Amniotic epithelial cell (primary cell): ENCODE measurements at regions not wholly inside any gene's neighbourhood (a gene's known extent, or its start where the extent isn't known, plus 50 kb on each side); places are given as distances from the start of the nearest gene placed in this dataset.

Source experiments
- DNase-seq: peaks from one replicate; pipeline ENCODE4 v3.0.0-alpha.2; 2010; ENCODE audit warnings: low read depth

DNA sequence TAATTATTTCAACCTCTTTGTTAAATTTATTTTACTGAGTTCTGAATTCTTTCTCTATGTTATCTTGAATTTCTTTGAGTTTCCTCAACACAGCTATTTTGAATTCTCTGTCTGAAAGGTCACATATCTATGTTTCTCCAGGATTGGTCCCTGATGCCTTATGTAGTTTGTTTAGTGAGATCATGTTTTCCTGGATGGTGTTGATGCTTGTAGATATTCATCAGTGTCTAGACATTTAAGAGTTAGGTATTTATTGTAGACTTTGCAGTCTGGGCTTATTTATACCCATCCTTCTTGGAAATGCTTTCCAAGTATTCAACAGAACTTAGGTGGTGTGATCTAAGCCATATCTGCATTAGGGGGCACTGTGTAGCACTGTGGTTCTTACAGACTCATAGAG is 70.2 kb upstream of the SLC27A6 start:
- DNase-seq: no peak

GRCh38 chr5:128896675-128897074 is 68.6 kb upstream of the SLC27A6 start:
- DNase-seq: no peak

DNA sequence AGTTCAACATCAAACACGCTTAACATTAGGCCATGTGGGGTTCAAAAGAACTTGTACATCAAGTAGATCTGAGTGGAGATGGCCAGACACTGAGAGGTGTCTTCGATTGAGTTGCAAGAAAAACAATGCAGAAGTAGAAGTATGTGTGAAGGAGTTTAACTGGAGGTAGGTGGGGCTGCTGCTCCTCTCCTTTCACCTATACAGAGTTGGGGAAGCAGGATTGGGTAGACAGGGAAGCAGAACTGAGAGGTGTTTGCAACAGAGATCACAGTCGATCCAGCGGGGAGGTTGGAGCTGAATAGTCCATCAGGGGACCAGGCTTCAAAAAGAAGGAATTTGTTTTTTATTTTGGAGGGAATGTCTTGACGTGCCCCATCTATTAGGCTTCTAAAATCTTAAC is 61.7 kb upstream of the SLC27A6 start:
- no peak for DNase-seq

GRCh38 chr5:128904805-128905567 is 60.3 kb upstream of the SLC27A6 start:
- peak; percentile 41 for DNase-seq

DNA sequence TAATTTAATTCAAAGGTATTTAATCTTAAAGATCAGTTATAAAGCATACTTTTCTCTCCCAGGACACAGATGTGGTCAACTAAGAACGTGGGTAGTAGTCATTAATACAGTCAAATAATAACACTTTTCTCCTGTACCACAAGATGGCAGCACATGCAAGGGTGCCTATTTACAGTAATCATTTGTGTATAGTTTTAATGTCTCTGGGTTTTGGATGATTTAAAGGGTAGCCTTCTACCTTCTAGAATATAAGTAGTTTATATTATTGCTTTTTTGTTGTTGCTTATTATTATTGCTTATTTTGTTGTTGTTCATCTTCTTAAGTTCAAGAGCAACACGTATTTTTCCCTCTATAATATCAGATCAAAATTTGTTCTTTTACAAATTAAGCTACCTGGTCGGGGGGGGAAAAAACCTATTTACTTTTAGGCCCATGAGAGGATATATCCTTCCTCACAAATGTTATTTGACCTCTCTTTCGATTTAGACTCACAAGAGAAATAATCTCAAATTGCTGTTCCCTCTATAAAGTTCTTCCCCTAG is 59.6 kb upstream of the SLC27A6 start:
- DNase-seq: peak; percentile 60

DNA sequence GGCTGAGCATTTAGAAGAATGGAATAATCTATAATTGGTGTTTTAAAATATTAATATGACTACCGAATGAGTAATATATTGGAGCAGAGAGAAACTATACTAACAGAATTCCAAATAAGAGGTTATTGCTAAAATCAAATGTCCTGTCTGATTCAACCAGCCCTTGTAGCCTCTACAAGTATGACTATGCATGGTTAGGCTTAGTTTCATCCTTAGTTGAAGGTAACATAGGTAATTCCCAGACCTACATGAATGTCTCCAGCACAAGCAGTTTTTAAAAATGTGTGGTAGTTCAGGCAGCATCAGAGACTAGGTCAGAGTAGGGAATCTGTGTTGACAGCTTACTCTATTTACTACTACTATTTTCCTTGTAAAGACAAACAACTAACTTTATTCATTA is 51.7 kb upstream of the SLC27A6 start:
- DNase-seq: no peak
